CD14-positive monocyte (primary cell): ENCODE measurements at regions not wholly inside any gene's neighbourhood (a gene's known extent, or its start where the extent isn't known, plus 50 kb on each side); places are given as distances from the start of the nearest gene placed in this dataset.

Experiments used
- DNase-seq, 3 donors: peaks; one replicate each; pipeline ENCODE4 v3.0.0-alpha.2; 2011 to 2022
- H2AFZ ChIP-seq: 2 replicates; pipeline ENCODE4 v1.6.0; 2012; ENCODE audit warnings: mild to moderate bottlenecking, low read depth, low read length, inconsistent platforms; ENCODE audit not compliant: insufficient read depth, poor library complexity, severe bottlenecking
- H3K27ac ChIP-seq, 2 donors: 1 replicate in 1 of 2; 2 replicates in 1 of 2; pipeline ENCODE4 v1.5.1; 2012 to 2013; ENCODE audit warnings: low read length in 2 of 2, control low read depth in 1 of 2, inconsistent platforms in 1 of 2, low read depth in 1 of 2, mild to moderate bottlenecking in 1 of 2
- H3K27me3 ChIP-seq, 2 donors: one replicate each; pipeline versions ENCODE4 v1.6.0 to v1.6.1; 2011 to 2013; ENCODE audit warnings: low read length in 2 of 2; ENCODE audit not compliant: control insufficient read depth in 2 of 2, insufficient read depth in 2 of 2
- H3K36me3 ChIP-seq, 2 donors: replicated peaks in 1 of 2; 1 replicate in 1 of 2; 2 replicates in 1 of 2; pipeline versions ENCODE4 v1.5.1 to v1.6.1; 2012 to 2013; ENCODE audit warnings: low read length in 2 of 2, control low read depth in 1 of 2, inconsistent platforms in 1 of 2, mild to moderate bottlenecking in 1 of 2; ENCODE audit not compliant: insufficient read depth in 2 of 2, control insufficient read depth in 1 of 2
- H3K4me1 ChIP-seq, 2 donors: 1 replicate in 1 of 2; 2 replicates in 1 of 2; pipeline versions ENCODE4 v1.5.1 to v1.6.1; 2012 to 2013; ENCODE audit warnings: low read length in 2 of 2, control low read depth in 1 of 2, inconsistent platforms in 1 of 2, mild to moderate bottlenecking in 1 of 2, moderate library complexity in 1 of 2; ENCODE audit not compliant: insufficient read depth in 2 of 2, control insufficient read depth in 1 of 2
- H3K4me2 ChIP-seq: replicated peaks from 2 replicates; pipeline ENCODE3; 2012; ENCODE audit warnings: low read length, moderate library complexity, mild to moderate bottlenecking; ENCODE audit not compliant: poor library complexity, severe bottlenecking; ENCODE audit errors: extremely low read depth
- H3K4me3 ChIP-seq, 3 experiments: fragments of 200-600 bp in 1 of 3; sonication (generic) in 1 of 3; replicated peaks in 1 of 3; 1 replicate in 2 of 3; 2 replicates in 1 of 3; pipeline ENCODE4 v1.5.1; 2011 to 2013; ENCODE audit warnings: low read length in 3 of 3, mild to moderate bottlenecking in 3 of 3, control low read depth in 2 of 3, low read depth in 2 of 3, inconsistent platforms in 1 of 3, moderate library complexity in 1 of 3
- H3K79me2 ChIP-seq: 2 replicates; pipeline ENCODE4 v1.6.0; 2012; ENCODE audit warnings: mild to moderate bottlenecking, control low read depth, inconsistent platforms, low read length, moderate library complexity; ENCODE audit not compliant: insufficient read depth
- H3K9ac ChIP-seq: 2 replicates; pipeline ENCODE4 v1.6.0; 2017; ENCODE audit warnings: low read length, mild to moderate bottlenecking; ENCODE audit not compliant: insufficient read depth, poor library complexity, severe bottlenecking
- H3K9me3 ChIP-seq, 2 donors: replicated peaks in 1 of 2; 1 replicate in 1 of 2; 2 replicates in 1 of 2; pipeline versions ENCODE4 v1.5.1 to v1.6.1; 2012 to 2013; ENCODE audit warnings: low read length in 2 of 2, control low read depth in 1 of 2; ENCODE audit not compliant: control insufficient read depth in 1 of 2, insufficient read depth in 1 of 2
- H4K20me1 ChIP-seq: 2 replicates; pipeline ENCODE4 v1.6.0; 2012; ENCODE audit warnings: mild to moderate bottlenecking, low read length, control low read depth, moderate library complexity; ENCODE audit not compliant: insufficient read depth
- H3K27ac Mint-ChIP-seq, 7 donors: one replicate each; pipeline ENCODE4 v1.8.0; 2020; ENCODE audit warnings: mild to moderate bottlenecking in 7 of 7, mixed read lengths in 7 of 7, moderate library complexity in 6 of 7, inconsistent platforms in 2 of 7
- H3K27me3 Mint-ChIP-seq, 3 donors: one replicate each; pipeline ENCODE4 v1.8.0; 2021 to 2022; ENCODE audit warnings: low read depth in 3 of 3, mild to moderate bottlenecking in 3 of 3, mixed read lengths in 3 of 3, moderate library complexity in 3 of 3, inconsistent platforms in 1 of 3
- H3K36me3 Mint-ChIP-seq, 2 donors: one replicate each; pipeline ENCODE4 v1.8.0; 2020; ENCODE audit warnings: mixed read lengths in 2 of 2, inconsistent platforms in 1 of 2, mild to moderate bottlenecking in 1 of 2
- H3K4me1 Mint-ChIP-seq: one replicate; pipeline ENCODE4 v1.8.0; 2020; ENCODE audit warnings: mild to moderate bottlenecking, mixed read lengths
- H3K4me3 Mint-ChIP-seq, 2 donors: one replicate each; pipeline ENCODE4 v1.8.0; 2020; ENCODE audit warnings: mild to moderate bottlenecking in 2 of 2, mixed read lengths in 2 of 2, moderate library complexity in 1 of 2
- H3K9me3 Mint-ChIP-seq, 7 donors: one replicate each; pipeline ENCODE4 v1.8.0; 2020 to 2022; ENCODE audit warnings: mixed read lengths in 7 of 7, mild to moderate bottlenecking in 6 of 7, moderate library complexity in 6 of 7, inconsistent platforms in 2 of 7
- WGBS: methylation state at CpG from one replicate; pipeline ENCODE4 v1.1.5; 2013; ENCODE audit warnings: missing lambda C conversion rate; ENCODE audit not compliant: insufficient coverage; 5-methylcytosine and 5-hydroxymethylcytosine counted together
- intact Hi-C, 2 donors: fragments of 100-400 bp; cut with micrococcal nuclease; formaldehyde crosslinking; loops; one replicate each; pipeline versions ENCODE4 v1.15.0 to v1.15.1; 2023
- TF ChIP-seq, protein P1 (sequence below): fragments of 200-600 bp; IDR thresholded peaks from one replicate; pipeline ENCODE4 v1.8.0; 2022; ENCODE audit warnings: antibody characterized with exemption, mild to moderate bottlenecking

DNA sequence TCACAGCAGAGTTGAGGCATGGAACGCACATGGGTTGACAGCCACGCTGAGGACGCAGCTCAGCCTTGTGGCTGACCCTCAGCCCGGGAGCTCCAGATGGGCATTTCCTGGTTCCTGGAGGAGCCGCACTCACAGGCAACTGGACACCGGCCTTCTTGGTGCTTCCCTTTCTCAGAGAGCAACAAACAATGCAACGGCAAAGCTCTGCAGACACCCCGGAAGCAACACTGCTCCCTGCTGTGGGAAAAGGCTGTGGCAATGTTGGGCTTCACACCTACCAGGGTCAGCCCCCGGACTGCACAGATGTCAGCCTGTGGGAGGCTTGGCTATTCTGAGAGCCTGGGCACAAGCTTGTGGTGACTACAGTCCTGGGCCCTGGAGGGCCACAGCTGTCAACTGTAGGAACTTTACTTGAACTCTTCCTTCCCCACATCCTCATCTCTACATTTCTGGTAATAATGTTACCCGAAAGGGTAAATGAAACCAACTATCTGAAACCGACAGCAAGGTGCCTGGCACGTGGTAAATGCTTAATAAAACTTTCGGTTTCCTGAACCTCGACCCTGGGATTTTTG lies 597.5 kb upstream of the MKI67 start:
- H3K27ac ChIP-seq: no peak overlapping the region
- no peak overlapping the region for H3K4me3 Mint-ChIP-seq

DNA sequence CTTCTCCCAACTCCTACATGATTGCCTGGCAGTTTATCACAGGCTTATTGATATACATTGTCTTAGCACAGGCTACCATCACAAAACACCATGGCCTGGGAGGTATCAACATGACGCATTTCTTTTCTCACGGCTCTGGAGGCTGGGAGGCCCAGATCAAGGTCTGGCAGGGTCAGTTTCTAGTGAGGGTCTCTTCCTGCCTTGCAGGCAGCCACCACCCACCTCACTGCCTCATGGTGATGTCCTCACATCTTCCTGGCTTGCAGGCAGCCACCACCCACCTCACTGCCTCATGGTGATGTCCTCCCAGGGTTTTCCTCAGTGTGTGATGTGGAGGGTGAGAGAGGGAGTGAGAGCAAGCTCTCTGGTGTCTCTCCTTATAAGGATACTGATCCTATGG lies 599.3 kb upstream of the MKI67 start:
- H3K27me3 ChIP-seq: no peaks in the 10 kb centered on the region
- Mint-ChIP-seq H3K4me3 (no peak overlapping the region), H3K9me3 (peaks cover 0 to 2% (median 0%) of the 10 kb centered on the region in 7 donors), H3K27me3 (peaks cover 2 to 7% (median 4%) of the 10 kb centered on the region in 3 donors), H3K4me1 (no peaks in the 10 kb centered on the region), H3K27ac (no peak overlapping the region), H3K36me3 (no peaks in the 10 kb centered on the region)
- intact Hi-C loops: no loop called here
- no peak overlapping the region for H2AFZ ChIP-seq
- WGBS: 100% methylated on average over 2 of the region's 2 CpGs
- DNase-seq: no peak
- no peak overlapping the region for H3K27ac ChIP-seq
- TF ChIP-seq, protein P1, sequence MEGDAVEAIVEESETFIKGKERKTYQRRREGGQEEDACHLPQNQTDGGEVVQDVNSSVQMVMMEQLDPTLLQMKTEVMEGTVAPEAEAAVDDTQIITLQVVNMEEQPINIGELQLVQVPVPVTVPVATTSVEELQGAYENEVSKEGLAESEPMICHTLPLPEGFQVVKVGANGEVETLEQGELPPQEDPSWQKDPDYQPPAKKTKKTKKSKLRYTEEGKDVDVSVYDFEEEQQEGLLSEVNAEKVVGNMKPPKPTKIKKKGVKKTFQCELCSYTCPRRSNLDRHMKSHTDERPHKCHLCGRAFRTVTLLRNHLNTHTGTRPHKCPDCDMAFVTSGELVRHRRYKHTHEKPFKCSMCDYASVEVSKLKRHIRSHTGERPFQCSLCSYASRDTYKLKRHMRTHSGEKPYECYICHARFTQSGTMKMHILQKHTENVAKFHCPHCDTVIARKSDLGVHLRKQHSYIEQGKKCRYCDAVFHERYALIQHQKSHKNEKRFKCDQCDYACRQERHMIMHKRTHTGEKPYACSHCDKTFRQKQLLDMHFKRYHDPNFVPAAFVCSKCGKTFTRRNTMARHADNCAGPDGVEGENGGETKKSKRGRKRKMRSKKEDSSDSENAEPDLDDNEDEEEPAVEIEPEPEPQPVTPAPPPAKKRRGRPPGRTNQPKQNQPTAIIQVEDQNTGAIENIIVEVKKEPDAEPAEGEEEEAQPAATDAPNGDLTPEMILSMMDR: no peak
- no peak overlapping the region for H3K9ac ChIP-seq
- no peak overlapping the region for H3K4me2 ChIP-seq
- H3K4me3 ChIP-seq: no peak overlapping the region
- no peaks in the 10 kb centered on the region for H3K36me3 ChIP-seq
- no peaks in the 10 kb centered on the region for H4K20me1 ChIP-seq
- no peaks in the 10 kb centered on the region for H3K4me1 ChIP-seq
- H3K9me3 ChIP-seq: no peaks in the 10 kb centered on the region
- no peaks in the 10 kb centered on the region for H3K79me2 ChIP-seq

More for the DNA sequence above, 597.5 kb upstream of the MKI67 start:
- Mint-ChIP-seq H3K27ac (no peak overlapping the region), H3K27me3 (peaks cover 2 to 5% (median 4%) of the 10 kb centered on the region in 3 donors), H3K9me3 (peaks cover 0 to 4% (median 0%) of the 10 kb centered on the region in 7 donors), H3K36me3 (no peaks in the 10 kb centered on the region), H3K4me1 (no peaks in the 10 kb centered on the region)
- Histone ChIP-seq H4K20me1 (no peaks in the 10 kb centered on the region), H3K9me3 (no peaks in the 10 kb centered on the region), H3K4me3 (no peak overlapping the region), H3K4me2 (no peak overlapping the region), H3K4me1 (no peaks in the 10 kb centered on the region), H3K79me2 (no peaks in the 10 kb centered on the region), H3K36me3 (no peaks in the 10 kb centered on the region), H2AFZ (no peak overlapping the region), H3K9ac (no peak overlapping the region), H3K27me3 (no peaks in the 10 kb centered on the region)
- no peak for DNase-seq
- intact Hi-C loops: no loop called here
- TF ChIP-seq, protein P1: no peak
- 77% methylated on average over 12 of the region's 14 CpGs for WGBS
